Thoracic aorta (tissue), 2 donors: ENCODE measurements at regions not wholly inside any gene's neighbourhood (a gene's known extent, or its start where the extent isn't known, plus 50 kb on each side); places are given as distances from the start of the nearest gene placed in this dataset.

ENCODE experiments used
- ATAC-seq: fragments of 150-250 bp; one replicate; pipeline ENCODE4 v1.8.0; 2017; ENCODE audit warnings: low read depth; ENCODE audit not compliant: insufficient number of reproducible peaks, low FRiP score
- DNase-seq: peaks from one replicate; pipeline ENCODE4 v3.0.0-alpha.2; 2020; ENCODE audit warnings: low spot score
- H3K27ac ChIP-seq, 2 donors: fragments of 200-600 bp; sonication (generic); 1 replicate in 1 of 2; 2 replicates in 1 of 2; pipeline ENCODE4 v1.5.1; 2016; ENCODE audit warnings: mild to moderate bottlenecking in 2 of 2, moderate library complexity in 2 of 2
- H3K27me3 ChIP-seq: fragments of 200-600 bp; sonication (generic); replicated peaks from 2 replicates; pipeline ENCODE4 v1.6.0; 2016; ENCODE audit warnings: mild to moderate bottlenecking; ENCODE audit not compliant: insufficient read depth
- H3K36me3 ChIP-seq: fragments of 200-600 bp; sonication (generic); one replicate; pipeline ENCODE4 v1.5.1; 2016
- H3K4me1 ChIP-seq, 2 donors: fragments of 200-600 bp; sonication (generic); 1 replicate in 1 of 2; 2 replicates in 1 of 2; pipeline versions ENCODE4 v1.5.1 to v1.6.0; 2016; ENCODE audit warnings: low read depth in 2 of 2, mild to moderate bottlenecking in 1 of 2; ENCODE audit not compliant: control insufficient read depth in 1 of 2
- H3K4me3 ChIP-seq: fragments of 200-600 bp; sonication (generic); 2 replicates; pipeline ENCODE4 v1.5.1; 2016; ENCODE audit warnings: mild to moderate bottlenecking
- H3K9me3 ChIP-seq: fragments of 200-600 bp; sonication (generic); 2 replicates; pipeline ENCODE4 v1.5.1; 2016
- TF ChIP-seq, protein P1 (sequence below): fragments of 200-600 bp; sonication (generic); IDR thresholded peaks from one replicate; pipeline ENCODE4 v1.5.1; 2019; ENCODE audit warnings: antibody characterized with exemption

DNA sequence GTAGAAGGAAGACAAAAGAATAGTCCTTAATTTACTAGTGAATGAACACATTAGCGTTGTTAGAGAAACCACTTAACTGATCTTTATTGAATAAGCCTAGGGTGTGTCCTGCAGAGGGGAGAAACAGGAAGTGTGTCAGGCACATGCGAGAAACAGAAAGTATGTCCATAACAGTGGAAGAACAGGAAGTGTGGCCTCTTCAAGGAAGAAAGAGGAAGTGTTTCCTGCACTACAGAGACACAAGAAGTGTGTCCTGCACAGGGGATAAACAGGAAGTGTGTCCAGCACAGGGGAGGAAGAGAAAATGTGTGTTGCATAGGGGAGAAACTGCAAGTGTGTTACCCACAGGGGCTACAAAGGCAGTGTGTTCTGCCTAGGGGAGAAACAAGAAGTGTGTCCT is 539.6 kb upstream of the PRKX start:
- ATAC-seq (no peak), DNase-seq (no peak)
- Histone ChIP-seq H3K27ac (no peak overlapping the region), H3K9me3 (no peaks in the 10 kb centered on the region), H3K4me1 (no peaks in the 10 kb centered on the region), H3K36me3 (no peaks in the 10 kb centered on the region), H3K4me3 (no peak overlapping the region), H3K27me3 (no peaks in the 10 kb centered on the region)
- TF ChIP-seq, protein P1, sequence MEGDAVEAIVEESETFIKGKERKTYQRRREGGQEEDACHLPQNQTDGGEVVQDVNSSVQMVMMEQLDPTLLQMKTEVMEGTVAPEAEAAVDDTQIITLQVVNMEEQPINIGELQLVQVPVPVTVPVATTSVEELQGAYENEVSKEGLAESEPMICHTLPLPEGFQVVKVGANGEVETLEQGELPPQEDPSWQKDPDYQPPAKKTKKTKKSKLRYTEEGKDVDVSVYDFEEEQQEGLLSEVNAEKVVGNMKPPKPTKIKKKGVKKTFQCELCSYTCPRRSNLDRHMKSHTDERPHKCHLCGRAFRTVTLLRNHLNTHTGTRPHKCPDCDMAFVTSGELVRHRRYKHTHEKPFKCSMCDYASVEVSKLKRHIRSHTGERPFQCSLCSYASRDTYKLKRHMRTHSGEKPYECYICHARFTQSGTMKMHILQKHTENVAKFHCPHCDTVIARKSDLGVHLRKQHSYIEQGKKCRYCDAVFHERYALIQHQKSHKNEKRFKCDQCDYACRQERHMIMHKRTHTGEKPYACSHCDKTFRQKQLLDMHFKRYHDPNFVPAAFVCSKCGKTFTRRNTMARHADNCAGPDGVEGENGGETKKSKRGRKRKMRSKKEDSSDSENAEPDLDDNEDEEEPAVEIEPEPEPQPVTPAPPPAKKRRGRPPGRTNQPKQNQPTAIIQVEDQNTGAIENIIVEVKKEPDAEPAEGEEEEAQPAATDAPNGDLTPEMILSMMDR, result no peak

DNA sequence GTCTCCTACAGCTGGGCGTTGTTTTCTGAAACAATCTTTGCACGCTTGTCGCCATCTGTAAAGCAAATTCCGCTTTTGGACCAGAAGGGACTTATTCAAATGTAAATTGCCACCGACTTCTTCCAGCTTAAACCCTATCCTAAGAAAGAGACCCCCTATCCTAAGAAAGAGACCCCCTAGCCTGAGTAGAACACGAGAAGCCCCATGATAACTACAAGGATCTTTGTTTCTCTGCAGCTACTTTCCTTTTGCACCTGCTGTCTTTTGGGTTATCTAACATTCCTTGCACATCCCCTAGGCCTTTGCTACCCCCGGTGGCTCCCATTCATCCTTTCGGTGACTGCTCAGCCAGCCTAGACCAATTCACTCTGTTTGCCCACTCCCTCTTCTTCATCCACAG is 536.0 kb upstream of the PRKX start:
- ATAC-seq (no peak), DNase-seq (no peak)
- H3K27me3 ChIP-seq, result no peaks in the 10 kb centered on the region
- no peaks in the 10 kb centered on the region for H3K9me3 ChIP-seq
- no peak overlapping the region for H3K4me3 ChIP-seq
- H3K27ac ChIP-seq, result no peak overlapping the region
- TF ChIP-seq, protein P1, result no peak
- no peaks in the 10 kb centered on the region for H3K36me3 ChIP-seq
- no peaks in the 10 kb centered on the region for H3K4me1 ChIP-seq

DNA sequence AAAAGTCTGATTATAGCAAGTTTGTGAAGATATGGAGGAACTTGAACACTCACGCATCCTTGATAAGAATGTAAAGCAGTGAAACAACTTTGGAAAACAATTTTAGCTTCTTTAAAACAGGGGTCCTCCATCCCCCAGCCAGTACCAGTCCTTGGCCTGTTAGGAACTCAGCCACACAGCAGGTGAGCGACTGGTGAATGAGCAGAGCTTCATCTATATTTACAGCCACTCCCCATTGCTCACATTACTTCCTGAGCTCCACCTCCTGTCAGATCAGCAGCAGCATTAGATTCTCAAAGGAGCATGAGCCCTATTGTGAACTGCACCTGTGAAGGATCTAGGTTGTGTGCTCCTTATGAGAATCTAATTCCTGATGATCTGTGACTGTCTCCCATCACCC is 530.3 kb upstream of the PRKX start:
- no peaks in the 10 kb centered on the region for H3K9me3 ChIP-seq
- DNase-seq (no peak), ATAC-seq (no peak)
- no peaks in the 10 kb centered on the region for H3K36me3 ChIP-seq
- H3K27ac ChIP-seq, result no peak overlapping the region
- H3K27me3 ChIP-seq, result no peaks in the 10 kb centered on the region
- H3K4me1 ChIP-seq, result no peaks in the 10 kb centered on the region
- no peak overlapping the region for H3K4me3 ChIP-seq
- TF ChIP-seq, protein P1, result no peak

DNA sequence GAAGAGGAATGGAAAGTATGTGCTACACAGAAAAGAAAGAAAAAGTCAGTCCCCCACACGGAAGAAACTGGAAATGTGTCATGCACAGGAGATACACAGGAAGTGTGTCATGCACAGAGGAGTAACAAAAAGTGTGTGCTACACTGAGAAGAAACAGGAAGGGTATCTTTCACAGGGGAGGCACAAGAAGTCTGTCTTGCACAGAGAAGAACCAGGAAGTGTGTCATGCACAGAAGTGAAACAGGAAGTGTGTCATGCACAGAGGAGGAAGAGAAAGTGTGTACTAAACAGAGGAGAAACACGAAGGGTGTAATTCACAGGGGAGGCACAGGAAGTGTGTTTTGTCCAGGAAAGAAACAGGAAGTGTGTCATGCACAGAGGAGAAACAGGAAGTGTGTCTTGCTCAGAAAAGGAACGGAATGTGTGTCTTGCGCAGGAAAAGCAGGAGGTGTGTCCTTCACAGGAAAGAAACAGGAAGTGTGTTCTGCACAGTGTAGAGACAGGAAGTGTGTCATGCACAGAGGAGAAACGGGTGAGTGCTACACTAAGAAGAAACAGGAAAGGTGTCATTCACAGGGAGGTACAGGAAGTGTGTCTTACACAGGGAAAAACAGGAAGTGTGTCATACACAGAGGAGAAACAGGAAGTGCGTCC is 527.2 kb upstream of the PRKX start:
- no peak overlapping the region for H3K27ac ChIP-seq
- TF ChIP-seq, protein P1, result no peak
- no peaks in the 10 kb centered on the region for H3K9me3 ChIP-seq
- ATAC-seq (no peak), DNase-seq (no peak)
- no peaks in the 10 kb centered on the region for H3K36me3 ChIP-seq
- H3K4me1 ChIP-seq, result no peaks in the 10 kb centered on the region
- H3K27me3 ChIP-seq, result no peaks in the 10 kb centered on the region
- no peak overlapping the region for H3K4me3 ChIP-seq

DNA sequence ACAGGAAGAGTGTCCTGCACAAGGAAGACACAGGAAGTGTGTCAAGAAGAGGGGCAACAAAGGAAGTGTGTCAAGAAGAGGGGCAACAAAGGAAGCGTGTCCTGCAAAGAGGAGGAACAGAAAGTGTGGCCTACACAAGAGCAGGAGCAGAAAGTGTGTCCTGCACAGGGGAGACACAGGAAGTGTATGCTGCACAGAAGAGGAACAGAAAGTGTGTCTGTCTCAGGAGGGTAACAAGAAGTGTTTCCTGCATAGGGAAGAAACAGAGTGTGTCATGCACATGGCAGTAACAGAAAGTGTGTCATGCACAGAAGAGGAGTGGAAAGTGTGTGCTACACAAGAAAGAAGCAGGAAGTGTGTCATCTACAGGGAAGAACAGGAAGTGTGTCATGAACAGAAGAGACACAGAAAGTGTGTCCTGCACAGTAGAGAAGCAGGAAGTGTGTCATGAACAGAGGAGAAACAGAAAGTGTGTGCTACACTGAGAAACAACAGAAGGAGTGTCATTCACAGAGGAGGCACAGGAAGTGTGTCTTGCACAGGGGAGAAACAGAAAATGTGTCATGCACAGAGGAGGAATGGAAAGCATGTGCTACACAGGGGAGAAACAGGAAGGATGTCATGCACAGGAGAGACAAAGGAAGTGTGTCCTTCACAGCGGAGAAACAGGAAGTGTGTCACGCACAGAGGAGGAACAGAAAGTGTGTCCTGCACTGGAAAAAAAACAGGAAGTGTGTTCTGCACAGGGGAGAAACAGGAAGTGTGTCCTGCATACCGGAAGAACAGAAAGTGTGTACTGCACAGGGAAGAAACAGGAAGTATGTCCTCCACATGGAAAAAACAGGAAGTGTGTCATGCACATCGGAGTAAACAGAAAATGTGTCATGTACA is 526.4 kb upstream of the PRKX start:
- Histone ChIP-seq H3K36me3 (no peaks in the 10 kb centered on the region), H3K27ac (no peak overlapping the region), H3K4me3 (no peak overlapping the region), H3K9me3 (no peaks in the 10 kb centered on the region), H3K4me1 (no peaks in the 10 kb centered on the region), H3K27me3 (no peaks in the 10 kb centered on the region)
- ATAC-seq (no peak), DNase-seq (no peak)
- TF ChIP-seq, protein P1, result no peak
